ENCODE measurements at regions not wholly inside any gene's neighbourhood (a gene's known extent, or its start where the extent isn't known, plus 50 kb on each side); places are given as distances from the start of the nearest gene placed in this dataset.
"Not testable (repeated sequence)": the region's sequence is repeated elsewhere in the genome, so short reads cannot be mapped to it uniquely, and the experiment has no call there.

GRCh38 chr22:23466351-23466750 is 113.7 kb downstream of the IGLL1 start:
- in situ Hi-C loops (cut with MboI; ENCODE audit: low sequenced_read_pairs), result no loop called here

GRCh38 chr22:23464796-23465195 is 115.3 kb downstream of the IGLL1 start:
- in situ Hi-C loops (cut with MboI; ENCODE audit: low sequenced_read_pairs), result not testable (repeated sequence)

GRCh38 chr22:23460517-23461031 is 119.5 kb downstream of the IGLL1 start:
- in situ Hi-C loops (cut with MboI; ENCODE audit: low sequenced_read_pairs), result not testable (repeated sequence)

GRCh38 chr22:23459645-23460516 is 120.2 kb downstream of the IGLL1 start:
- in situ Hi-C loops (cut with MboI; ENCODE audit: low sequenced_read_pairs), result not testable (repeated sequence)

GRCh38 chr22:23458663-23459541 is 121.2 kb downstream of the IGLL1 start:
- in situ Hi-C loops (cut with MboI; ENCODE audit: low sequenced_read_pairs), result no loop called here

- in situ Hi-C loops (cut with MboI; ENCODE audit: low sequenced_read_pairs), result no loop called here
These were observed 122.6 kb downstream of the IGLL1 start for GRCh38 chr22:23457380-23457985.

DNA sequence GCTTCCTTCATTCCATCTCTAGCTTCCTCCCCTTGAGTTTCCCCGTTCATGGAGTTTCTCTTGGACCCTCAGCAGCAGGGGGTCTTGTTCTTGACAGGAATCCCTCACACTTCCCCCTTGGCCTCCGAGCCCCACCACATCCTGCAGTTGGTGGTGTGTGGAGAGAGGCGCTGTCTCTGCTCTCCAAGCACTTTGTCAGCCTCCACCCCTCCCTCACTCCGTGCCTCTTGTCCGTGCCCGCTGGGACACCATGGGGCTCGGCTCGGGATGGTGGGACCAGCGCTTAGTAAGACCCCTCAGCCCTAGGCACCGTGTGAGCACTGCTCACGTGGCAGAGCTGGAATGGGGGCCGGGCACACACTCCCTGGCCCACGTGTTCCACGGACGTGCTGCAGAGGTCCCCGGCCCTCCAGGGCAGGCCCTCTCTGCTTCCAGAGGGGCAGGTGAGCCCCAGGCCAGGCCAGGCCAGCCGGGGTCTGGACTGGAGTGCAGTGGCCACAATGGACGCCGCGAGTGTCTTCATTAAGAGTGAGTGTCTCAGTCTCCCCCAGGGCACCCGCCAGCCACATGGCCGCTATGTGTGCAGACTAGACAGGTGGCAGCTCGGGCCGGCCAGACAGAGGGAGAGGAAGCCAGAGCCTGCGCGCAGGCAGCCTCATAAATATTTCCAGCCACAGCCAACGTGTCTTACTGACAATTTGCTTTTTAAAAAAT is 123.3 kb downstream of the IGLL1 start:
- in situ Hi-C loops (cut with MboI; ENCODE audit: low sequenced_read_pairs), result not testable (repeated sequence)

GRCh38 chr22:23454345-23454744 is 125.7 kb downstream of the IGLL1 start:
- in situ Hi-C loops (cut with MboI; ENCODE audit: low sequenced_read_pairs), result not testable (repeated sequence)

DNA sequence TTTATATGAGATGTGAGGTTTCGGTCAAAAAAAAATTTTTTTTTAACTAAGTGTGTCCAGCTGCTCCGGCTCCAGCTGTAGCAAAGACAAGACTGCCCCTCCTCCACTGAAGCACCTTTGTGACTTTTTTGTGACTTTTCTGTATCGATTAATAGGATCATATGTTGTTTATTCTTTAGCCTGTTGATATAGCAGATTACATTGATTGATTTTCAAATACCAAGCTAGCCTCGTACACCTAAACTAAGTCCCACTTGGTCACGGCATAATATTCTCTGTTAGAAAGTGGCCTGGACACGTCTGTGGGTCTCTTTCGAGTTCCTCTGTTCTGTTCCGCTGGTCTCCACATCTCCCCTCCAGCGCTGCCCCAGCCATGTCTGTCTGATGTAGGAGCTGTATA is 126.8 kb downstream of the IGLL1 start:
- in situ Hi-C loops (cut with MboI; ENCODE audit: low sequenced_read_pairs), result no loop called here

DNA sequence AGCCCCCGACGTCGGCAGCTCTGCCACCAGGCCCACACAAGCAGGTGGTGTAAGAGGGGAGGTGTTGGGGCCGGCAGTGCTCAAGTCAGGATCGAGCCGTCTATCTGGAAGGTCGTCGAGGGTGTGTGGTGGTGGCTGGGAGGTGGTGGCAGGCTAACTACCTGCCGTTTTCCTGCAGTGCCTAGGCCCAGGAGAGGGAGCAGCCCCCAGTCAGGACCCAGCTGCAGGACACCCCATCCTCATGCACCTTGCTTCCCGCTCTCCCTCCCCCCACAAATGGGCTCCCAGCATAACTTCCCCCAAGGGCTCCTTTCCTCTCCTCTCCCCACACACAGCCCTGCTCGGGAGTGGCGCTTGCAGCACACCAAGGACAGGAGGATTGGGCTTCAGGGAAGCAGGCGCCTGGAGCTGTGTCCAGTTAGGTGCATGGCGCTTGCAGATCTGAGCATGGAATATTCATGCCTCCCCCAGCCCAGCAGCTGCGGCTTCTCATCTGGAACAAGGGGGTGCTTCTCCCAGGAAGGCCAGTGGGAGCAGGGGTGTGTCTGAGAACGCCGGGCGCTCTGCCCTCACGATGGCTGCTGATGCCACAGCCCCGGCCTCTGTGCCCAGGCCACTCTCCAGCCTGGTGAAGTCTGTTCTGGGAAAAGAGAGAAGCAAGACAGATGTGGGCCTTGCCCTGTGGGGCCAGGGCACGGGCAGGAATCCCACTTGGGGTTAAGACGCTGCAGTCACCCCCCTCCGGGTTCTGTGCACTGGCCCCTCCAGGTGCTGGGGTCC is 127.7 kb downstream of the IGLL1 start:
- in situ Hi-C loops (cut with MboI; ENCODE audit: low sequenced_read_pairs), result no loop called here

DNA sequence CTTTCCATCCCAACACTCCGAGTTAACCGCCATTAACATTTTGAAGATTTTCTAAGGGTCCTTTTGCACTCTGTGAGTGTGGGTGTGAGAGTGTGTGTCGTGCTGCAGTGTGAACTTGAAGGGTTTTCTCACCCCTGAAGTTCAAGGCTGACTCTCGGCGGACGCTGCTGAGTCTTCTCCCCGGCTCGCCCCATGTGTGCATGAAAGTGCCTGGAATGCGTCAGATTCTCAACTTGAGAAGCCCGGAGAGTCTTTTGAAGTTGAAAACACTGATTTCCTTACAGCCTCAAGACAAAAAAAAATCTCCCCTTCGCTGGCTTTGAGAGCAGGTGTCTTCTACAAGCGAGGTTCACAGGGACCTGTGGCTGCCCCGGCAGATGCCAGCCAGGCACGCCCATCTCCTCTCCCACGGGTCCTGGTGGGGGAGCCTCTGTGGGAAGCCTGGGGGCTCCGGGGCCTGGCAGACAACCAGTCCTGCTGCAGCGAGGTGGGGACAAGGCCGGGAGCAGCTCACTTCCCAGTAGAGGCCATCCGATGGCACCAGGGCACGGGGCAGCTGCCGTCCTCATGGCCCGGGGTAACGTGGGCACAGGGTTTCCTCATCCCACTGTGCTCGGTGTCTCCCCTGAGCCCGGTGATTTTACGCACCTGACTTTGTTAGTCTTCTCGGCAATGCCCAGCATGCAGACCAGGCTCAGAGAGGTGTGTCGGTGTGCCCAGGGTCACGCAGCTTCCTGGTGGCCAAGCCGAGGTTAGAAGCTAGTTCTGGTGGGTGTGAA is 128.4 kb downstream of the IGLL1 start:
- in situ Hi-C loops (cut with MboI; ENCODE audit: low sequenced_read_pairs), result not testable (repeated sequence)

GRCh38 chr22:23450821-23451220 is 129.3 kb downstream of the IGLL1 start:
- in situ Hi-C loops (cut with MboI; ENCODE audit: low sequenced_read_pairs), result not testable (repeated sequence)

- in situ Hi-C loops (cut with MboI; ENCODE audit: low sequenced_read_pairs), result no loop called here
These were observed 129.7 kb downstream of the IGLL1 start for GRCh38 chr22:23450434-23450795.

DNA sequence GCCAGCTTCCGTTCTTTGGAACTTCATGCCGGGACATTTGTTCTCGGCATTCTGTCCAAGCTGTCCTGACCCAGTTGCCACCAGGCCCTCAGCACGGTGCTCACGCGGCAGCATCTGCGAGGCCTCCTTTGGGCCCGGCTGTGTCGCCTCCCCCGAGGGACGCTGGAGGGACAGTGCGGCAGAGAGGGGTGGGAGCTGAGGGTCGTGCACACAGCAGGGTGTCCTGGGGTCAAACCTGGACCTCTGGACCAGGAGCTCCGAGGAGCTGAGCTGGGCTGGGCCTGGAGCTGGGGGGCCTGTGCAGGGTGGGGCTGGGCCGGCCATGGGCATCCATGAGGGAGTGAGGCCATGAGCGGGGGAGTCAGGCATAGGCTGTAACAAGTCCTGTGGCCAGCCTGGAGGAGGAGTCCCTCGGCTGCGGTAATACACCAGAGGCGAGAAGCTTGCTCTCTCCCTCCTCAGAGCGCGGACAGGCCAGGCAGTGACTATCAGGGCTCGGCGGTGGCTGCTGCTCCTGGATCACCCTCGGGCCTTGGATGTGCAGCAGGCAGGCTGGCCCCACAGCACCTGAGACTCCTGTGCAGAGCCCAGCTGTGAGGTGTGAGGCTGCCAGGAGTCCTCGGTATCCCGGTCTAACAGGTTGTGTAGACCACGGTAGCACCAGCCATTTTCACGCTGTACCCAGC is 130.2 kb downstream of the IGLL1 start:
- in situ Hi-C loops (cut with MboI; ENCODE audit: low sequenced_read_pairs), result not testable (repeated sequence)

DNA sequence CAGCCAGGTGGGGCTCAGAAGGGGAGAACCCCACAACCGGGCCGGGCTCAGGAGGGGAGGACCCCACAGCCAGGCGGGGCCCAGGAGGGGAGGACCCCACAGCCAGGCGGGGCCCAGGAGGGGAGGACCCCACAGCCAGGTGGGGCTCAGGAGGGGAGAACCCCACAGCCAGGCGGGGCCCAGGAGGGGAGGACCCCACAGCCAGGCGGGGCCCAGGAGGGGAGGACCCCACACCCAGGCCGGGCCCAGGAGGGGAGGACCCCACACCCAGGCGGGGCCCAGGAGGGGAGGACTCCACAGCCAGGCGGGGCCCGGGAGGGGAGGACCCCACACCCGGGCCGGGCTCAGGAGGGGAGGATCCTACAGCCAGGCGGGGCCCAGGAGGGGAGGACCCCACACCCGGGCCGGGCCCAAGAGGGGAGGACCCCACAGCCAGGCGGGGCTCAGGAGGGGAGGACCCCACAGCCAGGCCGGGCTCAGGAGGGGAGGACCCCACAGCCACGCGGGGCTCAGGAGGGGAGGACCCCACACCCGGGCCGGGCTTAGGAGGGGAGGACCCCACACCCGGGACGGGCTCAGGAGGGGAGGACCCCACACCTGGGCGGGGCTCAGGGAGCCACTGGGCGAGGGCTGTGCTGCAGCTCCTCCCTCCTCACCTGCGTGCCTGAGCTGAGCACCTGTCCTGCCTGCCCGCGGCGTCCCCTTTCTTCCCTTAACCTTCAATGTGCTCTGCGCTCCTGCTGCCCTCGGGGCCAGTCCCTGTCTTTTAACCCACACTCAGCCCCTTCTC is 131.4 kb downstream of the IGLL1 start:
- in situ Hi-C loops (cut with MboI; ENCODE audit: low sequenced_read_pairs), result not testable (repeated sequence)

DNA sequence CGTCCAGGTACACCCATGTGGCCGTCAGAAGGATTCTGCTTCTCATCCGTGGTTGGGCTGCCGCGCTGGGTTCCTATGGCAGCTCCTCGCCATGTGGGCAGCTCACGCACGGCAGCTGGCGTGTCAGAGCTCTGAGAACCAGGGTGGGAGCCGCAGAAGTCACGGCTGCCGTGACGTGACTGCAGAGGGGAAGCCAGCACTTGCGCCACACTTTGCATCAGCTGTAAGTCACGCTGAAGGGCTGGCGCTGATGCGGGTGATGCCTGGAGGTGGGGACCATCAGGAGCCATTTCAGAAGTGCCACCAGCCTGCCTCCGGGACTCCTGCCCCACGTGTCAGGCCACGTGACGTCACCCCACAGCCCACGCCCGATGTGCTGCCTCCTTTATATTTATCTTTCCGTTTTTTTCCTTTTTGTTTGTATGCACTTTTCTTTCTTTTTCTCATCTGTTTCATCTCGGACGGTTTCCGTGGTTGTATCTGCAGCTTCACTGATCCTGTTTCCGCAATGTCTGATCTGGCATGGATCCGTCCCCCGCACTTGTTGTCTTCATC is 133.2 kb downstream of the IGLL1 start:
- in situ Hi-C loops (cut with MboI; ENCODE audit: low sequenced_read_pairs), result no loop called here

DNA sequence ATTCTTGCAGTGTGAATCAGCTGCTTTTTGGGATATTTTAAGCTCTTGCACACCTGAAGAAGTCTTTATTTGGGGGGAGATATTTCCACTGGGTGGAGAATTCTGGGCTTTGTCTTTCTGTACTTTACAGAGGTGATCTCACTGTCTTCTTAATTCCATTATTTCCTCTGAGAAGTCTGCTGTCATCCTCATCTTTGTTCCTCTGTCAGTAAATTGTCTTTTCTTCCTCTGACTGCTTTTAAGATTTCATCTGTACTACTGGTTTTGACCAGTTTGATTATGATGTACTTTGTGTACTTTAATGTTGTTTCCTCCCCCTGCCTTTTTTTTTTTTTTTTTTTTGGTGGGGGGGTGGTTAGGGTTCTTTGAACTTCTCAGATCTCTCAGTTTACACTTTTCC is 133.9 kb downstream of the IGLL1 start:
- in situ Hi-C loops (cut with MboI; ENCODE audit: low sequenced_read_pairs), result not testable (repeated sequence)
